Tibial nerve (tissue), 4 donors: ENCODE measurements at regions not wholly inside any gene's neighbourhood (a gene's known extent, or its start where the extent isn't known, plus 50 kb on each side); places are given as distances from the start of the nearest gene placed in this dataset.

Source experiments
- DNase-seq, 2 donors: peaks; one replicate each; pipeline ENCODE4 v3.0.0-alpha.2; 2019; ENCODE audit warnings: low spot score in 2 of 2
- H3K27ac ChIP-seq, 4 donors: fragments of 200-600 bp; sonication (generic) in 3 of 4; one replicate each; pipeline ENCODE4 v1.5.1; 2017 to 2019; ENCODE audit warnings: mild to moderate bottlenecking in 1 of 4
- H3K27me3 ChIP-seq, 2 donors: fragments of 200-600 bp; sonication (generic) in 1 of 2; one replicate each; pipeline versions ENCODE4 v1.5.1 to v1.6.0; 2017 to 2019
- H3K36me3 ChIP-seq, 3 donors: fragments of 200-600 bp; sonication (generic); one replicate each; pipeline ENCODE4 v1.5.1; 2018 to 2019
- H3K4me1 ChIP-seq, 4 donors: fragments of 200-600 bp; sonication (generic) in 3 of 4; one replicate each; pipeline ENCODE4 v1.5.1; 2017 to 2019
- H3K4me3 ChIP-seq, 4 donors: fragments of 200-600 bp; sonication (generic) in 3 of 4; one replicate each; pipeline ENCODE4 v1.5.1; 2017 to 2019; ENCODE audit warnings: mild to moderate bottlenecking in 1 of 4, moderate library complexity in 1 of 4
- H3K9me3 ChIP-seq, 4 donors: fragments of 200-600 bp; sonication (generic) in 3 of 4; one replicate each; pipeline ENCODE4 v1.5.1; 2017 to 2019
- CTCF ChIP-seq, 5 experiments: fragments of 200-600 bp in 3 of 5; fragments of 450-650 bp in 2 of 5; sonication (generic) in 3 of 5; IDR thresholded peaks; one replicate each; pipeline ENCODE4 v1.5.1; 2016 to 2019; ENCODE audit warnings: antibody characterized with exemption in 5 of 5, mild to moderate bottlenecking in 3 of 5, moderate library complexity in 2 of 5
- EP300 ChIP-seq, 2 donors: sonication (generic); formaldehyde crosslinking; IDR thresholded peaks; one replicate each; pipeline ENCODE4 v1.6.1; 2017; ENCODE audit warnings: antibody characterized with exemption in 2 of 2, mild to moderate bottlenecking in 1 of 2
- POLR2A ChIP-seq, 2 donors: fragments of 450-650 bp; IDR thresholded peaks; one replicate each; pipeline ENCODE4 v1.6.1; 2017; ENCODE audit warnings: antibody characterized with exemption in 2 of 2, mild to moderate bottlenecking in 2 of 2, moderate library complexity in 2 of 2
- WGBS, 2 donors: methylation state at CpG; one replicate each; pipeline ENCODE4 v1.1.5; 2018; 5-methylcytosine and 5-hydroxymethylcytosine counted together

GRCh38 chr18:78673516-78674321 is 305.9 kb upstream of the SALL3 start:
- WGBS, 2 donors: 79 to 88% methylated on average over 16 to 17 of the region's 19 CpGs
- no peak for DNase-seq
- TF ChIP-seq CTCF (IDR thresholded peaks at IDR 0.05): no peak
- TF ChIP-seq POLR2A (IDR thresholded peaks at IDR 0.05): no peak
- TF ChIP-seq EP300 (IDR thresholded peaks at IDR 0.05): no peak
- no peaks in the 10 kb centered on the region for H3K9me3 ChIP-seq
- H3K27me3 ChIP-seq: no peaks in the 10 kb centered on the region
- no peaks in the 10 kb centered on the region for H3K36me3 ChIP-seq
- H3K4me1 ChIP-seq: no peaks in the 10 kb centered on the region
- H3K27ac ChIP-seq: no peak overlapping the region
- no peak overlapping the region for H3K4me3 ChIP-seq

GRCh38 chr18:78675231-78675630 is 304.4 kb upstream of the SALL3 start:
- TF ChIP-seq POLR2A (IDR thresholded peaks at IDR 0.05): no peak
- TF ChIP-seq CTCF (IDR thresholded peaks at IDR 0.05): no peak
- TF ChIP-seq EP300 (IDR thresholded peaks at IDR 0.05): no peak
- no peak for DNase-seq

GRCh38 chr18:78676622-78677482 is 302.8 kb upstream of the SALL3 start:
- Histone ChIP-seq H3K9me3 (no peaks in the 10 kb centered on the region), H3K36me3 (no peaks in the 10 kb centered on the region), H3K27ac (no peak overlapping the region), H3K4me1 (no peaks in the 10 kb centered on the region), H3K4me3 (no peak overlapping the region), H3K27me3 (no peaks in the 10 kb centered on the region)
- no peak for DNase-seq
- WGBS, 2 donors: 84 to 93% methylated on average over 19 of the region's 19 CpGs
- TF ChIP-seq CTCF (IDR thresholded peaks at IDR 0.05) (no peak), POLR2A (IDR thresholded peaks at IDR 0.05) (no peak)

More at GRCh38 chr18:78675231-78675630, 304.4 kb upstream of the SALL3 start:
- H3K9me3 ChIP-seq: no peaks in the 10 kb centered on the region
- H3K27me3 ChIP-seq: no peaks in the 10 kb centered on the region
- no peaks in the 10 kb centered on the region for H3K4me1 ChIP-seq
- no peak overlapping the region for H3K27ac ChIP-seq
- 84 to 88% methylated on average over 7 to 8 of the region's 8 CpGs for WGBS, 2 donors
- H3K4me3 ChIP-seq: no peak overlapping the region
- H3K36me3 ChIP-seq: no peaks in the 10 kb centered on the region

- no peaks in the 10 kb centered on the region for H3K9me3 ChIP-seq
- no peaks in the 10 kb centered on the region for H3K27me3 ChIP-seq
- no peak overlapping the region for H3K27ac ChIP-seq
- no peaks in the 10 kb centered on the region for H3K36me3 ChIP-seq
- 83 to 89% methylated on average over 25 of the region's 25 CpGs for WGBS, 2 donors
- H3K4me3 ChIP-seq: no peak overlapping the region
- DNase-seq: no peak
- TF ChIP-seq CTCF (IDR thresholded peaks at IDR 0.05) (no peak), EP300 (IDR thresholded peaks at IDR 0.05) (no peak), POLR2A (IDR thresholded peaks at IDR 0.05) (no peak)
- H3K4me1 ChIP-seq: no peaks in the 10 kb centered on the region
Observed at GRCh38 chr18:78677483-78678317, 301.9 kb upstream of the SALL3 start.
